H9 (cell line): ENCODE measurements at regions not wholly inside any gene's neighbourhood (a gene's known extent, or its start where the extent isn't known, plus 50 kb on each side); places are given as distances from the start of the nearest gene placed in this dataset.

ENCODE experiments used
- DNase-seq: peaks from one replicate; pipeline ENCODE4 v3.0.0-alpha.2; 2017
- H2AFZ ChIP-seq: one replicate; pipeline ENCODE4 v1.6.1; 2013; ENCODE audit warnings: mild to moderate bottlenecking, low read length, control low read depth, moderate library complexity
- H2AK5ac ChIP-seq: 2 replicates; pipeline ENCODE4 v1.6.1; 2013; ENCODE audit warnings: low read length, control low read depth, mixed read lengths; ENCODE audit not compliant: insufficient read length
- H2BK120ac ChIP-seq: one replicate; pipeline ENCODE4 v1.6.1; 2013; ENCODE audit warnings: low read depth, mild to moderate bottlenecking, low read length, control low read depth, inconsistent platforms; ENCODE audit not compliant: poor library complexity, severe bottlenecking
- H2BK12ac ChIP-seq: 2 replicates; pipeline ENCODE4 v1.6.1; 2013; ENCODE audit warnings: low read length, control low read depth, mixed read lengths, low read depth; ENCODE audit not compliant: insufficient read length
- H2BK15ac ChIP-seq: 2 replicates; pipeline ENCODE4 v1.6.1; 2013; ENCODE audit warnings: low read depth, low read length, control low read depth
- H2BK20ac ChIP-seq: one replicate; pipeline ENCODE4 v1.6.1; 2013; ENCODE audit warnings: low read depth, mild to moderate bottlenecking, low read length, control low read depth, inconsistent platforms; ENCODE audit not compliant: poor library complexity, severe bottlenecking
- H2BK5ac ChIP-seq: 2 replicates; pipeline ENCODE4 v1.6.1; 2013; ENCODE audit warnings: low read length, control low read depth, mixed read lengths; ENCODE audit not compliant: insufficient read length
- H3K14ac ChIP-seq: 2 replicates; pipeline ENCODE4 v1.6.1; 2013; ENCODE audit warnings: low read length, control low read depth; ENCODE audit not compliant: insufficient read depth
- H3K18ac ChIP-seq: 2 replicates; pipeline ENCODE4 v1.6.1; 2013; ENCODE audit warnings: low read depth, mild to moderate bottlenecking, mixed read lengths, low read length, control low read depth; ENCODE audit not compliant: insufficient read length
- H3K23ac ChIP-seq: 2 replicates; pipeline ENCODE4 v1.6.1; 2013; ENCODE audit warnings: low read length, control low read depth, mixed read lengths, low read depth; ENCODE audit not compliant: insufficient read length
- H3K23me2 ChIP-seq: 2 replicates; pipeline ENCODE4 v1.6.1; 2013; ENCODE audit warnings: low read depth, mild to moderate bottlenecking, mixed read lengths, low read length, control low read depth; ENCODE audit not compliant: insufficient read length, poor library complexity, severe bottlenecking
- H3K27ac ChIP-seq: 2 replicates; pipeline ENCODE4 v1.5.1; 2013; ENCODE audit warnings: low read length, control low read depth, mixed read lengths, low read depth; ENCODE audit not compliant: insufficient read length
- H3K27me3 ChIP-seq: 2 replicates; pipeline ENCODE4 v1.6.1; 2013; ENCODE audit warnings: low read length, control low read depth, inconsistent platforms; ENCODE audit not compliant: insufficient read depth
- H3K4ac ChIP-seq: 2 replicates; pipeline ENCODE4 v1.6.1; 2013; ENCODE audit warnings: low read depth, mild to moderate bottlenecking, control low read depth, inconsistent platforms, low read length, moderate library complexity
- H3K4me1 ChIP-seq: 2 replicates; pipeline ENCODE4 v1.6.1; 2013; ENCODE audit warnings: low read length, control low read depth, inconsistent platforms; ENCODE audit not compliant: insufficient read depth
- H3K4me2 ChIP-seq: 2 replicates; pipeline ENCODE4 v1.6.1; 2013; ENCODE audit warnings: low read length, control low read depth, mixed read lengths; ENCODE audit not compliant: insufficient read length, insufficient read depth
- H3K56ac ChIP-seq: 2 replicates; pipeline ENCODE4 v1.6.1; 2013; ENCODE audit warnings: low read depth, mild to moderate bottlenecking, mixed read lengths, low read length, control low read depth; ENCODE audit not compliant: insufficient read length
- H3K79me1 ChIP-seq: 2 replicates; pipeline ENCODE4 v1.6.1; 2013; ENCODE audit warnings: low read depth, mild to moderate bottlenecking, moderate library complexity, low read length, control low read depth, inconsistent platforms; ENCODE audit not compliant: insufficient read depth, poor library complexity, severe bottlenecking
- H3K79me2 ChIP-seq: 2 replicates; pipeline ENCODE4 v1.6.1; 2013; ENCODE audit warnings: low read length, control low read depth, inconsistent platforms; ENCODE audit not compliant: insufficient read depth
- H3K9ac ChIP-seq: 2 replicates; pipeline ENCODE4 v1.6.1; 2013; ENCODE audit warnings: low read length, control low read depth, mixed read lengths; ENCODE audit not compliant: insufficient read length; ENCODE audit errors: extremely low read depth
- H3K9me3 ChIP-seq: one replicate; pipeline ENCODE4 v1.6.1; 2013; ENCODE audit warnings: low read depth, low read length, inconsistent platforms; ENCODE audit not compliant: control insufficient read depth
- H3T11ph ChIP-seq: one replicate; pipeline ENCODE4 v1.6.1; 2013; ENCODE audit warnings: mild to moderate bottlenecking, low read length, control low read depth, inconsistent platforms
- H4K20me1 ChIP-seq: one replicate; pipeline ENCODE4 v1.6.1; 2013; ENCODE audit not compliant: control insufficient read depth, insufficient read length, insufficient read depth
- H4K5ac ChIP-seq: 2 replicates; pipeline ENCODE4 v1.6.1; 2013; ENCODE audit warnings: low read depth, mild to moderate bottlenecking, mixed read lengths, low read length, control low read depth; ENCODE audit not compliant: insufficient read length
- H4K8ac ChIP-seq: replicated peaks from 2 replicates; pipeline ENCODE4 v1.6.1; 2013; ENCODE audit warnings: low read length, control low read depth, mixed read lengths, low read depth; ENCODE audit not compliant: insufficient read length
- H4K91ac ChIP-seq: 2 replicates; pipeline ENCODE4 v1.6.1; 2013; ENCODE audit warnings: low read depth, mild to moderate bottlenecking, moderate library complexity, mixed read lengths, low read length, control low read depth; ENCODE audit not compliant: insufficient read length
- H3K27ac Mint-ChIP-seq, 3 experiments: 2 replicates in 2 of 3; 3 replicates in 1 of 3; pipeline ENCODE4 v1.8.0; 2020 to 2021; ENCODE audit warnings: mixed read lengths in 3 of 3, mild to moderate bottlenecking in 1 of 3, moderate library complexity in 1 of 3
- H3K27me3 Mint-ChIP-seq: 2 replicates; pipeline ENCODE4 v1.8.0; 2021; ENCODE audit warnings: low read depth, mild to moderate bottlenecking, moderate library complexity, mixed read lengths
- H3K36me3 Mint-ChIP-seq, 3 experiments: 2 replicates in 2 of 3; 3 replicates in 1 of 3; pipeline ENCODE4 v1.8.0; 2020 to 2021; ENCODE audit warnings: low read depth in 3 of 3, mixed read lengths in 3 of 3; ENCODE audit not compliant: insufficient read depth in 1 of 3
- H3K4me1 Mint-ChIP-seq, 2 experiments: 2 replicates each; pipeline ENCODE4 v1.8.0; 2020; ENCODE audit warnings: mixed read lengths in 2 of 2
- H3K4me3 Mint-ChIP-seq, 2 experiments: 2 replicates in 1 of 2; 3 replicates in 1 of 2; pipeline ENCODE4 v1.8.0; 2020 to 2021; ENCODE audit warnings: mild to moderate bottlenecking in 2 of 2, mixed read lengths in 2 of 2, moderate library complexity in 1 of 2
- H3K9me3 Mint-ChIP-seq, 2 experiments: 2 replicates in 1 of 2; 3 replicates in 1 of 2; pipeline ENCODE4 v1.8.0; 2020; ENCODE audit warnings: mild to moderate bottlenecking in 2 of 2, mixed read lengths in 2 of 2, moderate library complexity in 1 of 2
- WGBS: extraction: QIAGEN DNeasy Blood & Tissue Kit; methylation state at CpG from one replicate; pipeline ENCODE4 v1.1.7; 2013; ENCODE audit warnings: missing lambda C conversion rate, low lambda C conversion rate, mixed read lengths; ENCODE audit not compliant: insufficient read length; ENCODE audit errors: extremely low coverage; 5-methylcytosine and 5-hydroxymethylcytosine counted together
- TF ChIP-seq, protein P1 (sequence below): fragments of 200-600 bp; sonication (generic); conservative IDR thresholded peaks from 3 replicates; pipeline ENCODE4 v1.8.0; 2021; ENCODE audit warnings: antibody characterized with exemption, mild to moderate bottlenecking

DNA sequence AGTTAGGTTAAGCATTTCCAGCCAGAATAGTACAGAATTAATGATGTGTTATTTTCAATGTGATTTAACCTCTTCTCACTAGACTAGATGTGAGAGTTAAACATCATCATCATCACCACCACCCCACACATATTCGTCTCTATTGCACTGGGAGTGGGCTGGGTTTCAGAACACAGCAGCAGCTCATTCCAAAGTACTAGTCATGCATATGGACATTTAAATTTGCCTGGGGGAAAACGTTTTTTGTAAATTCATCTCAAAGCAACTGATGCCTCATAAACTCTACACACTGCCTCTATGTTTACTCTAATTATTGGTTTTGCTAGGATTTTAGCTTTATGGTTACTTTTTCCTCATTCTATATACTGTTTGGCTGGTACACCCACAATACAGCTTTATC, 509.1 kb downstream of the PPP4R3C start:
- Histone ChIP-seq H2BK15ac (no peak overlapping the region), H2AK5ac (no peak overlapping the region), H4K91ac (no peak overlapping the region), H4K20me1 (no peaks in the 10 kb centered on the region), H2BK120ac (no peak overlapping the region), H3K79me1 (no peaks in the 10 kb centered on the region), H3K18ac (no peak overlapping the region), H3K4me1 (no peaks in the 10 kb centered on the region), H2BK5ac (no peak overlapping the region), H3K56ac (no peak overlapping the region), H2BK12ac (no peak overlapping the region), H4K5ac (no peak overlapping the region), H3K4ac (no peak overlapping the region), H3K23me2 (no peaks in the 10 kb centered on the region), H2BK20ac (no peak overlapping the region), H3K27ac (no peak overlapping the region), H3K9ac (no peak overlapping the region), H3K4me2 (no peak overlapping the region), H4K8ac (no peak overlapping the region), H3K27me3 (no peaks in the 10 kb centered on the region), H3K14ac (no peak overlapping the region), H3K9me3 (peaks cover 7% of the 10 kb centered on the region), H2AFZ (no peak overlapping the region), H3K23ac (no peak overlapping the region), H3K79me2 (no peaks in the 10 kb centered on the region), H3T11ph (no peak overlapping the region)
- no peaks in the 10 kb centered on the region for H3K36me3 Mint-ChIP-seq
- WGBS: no CpG with 5 or more reads among the region's 2 CpGs
- H3K4me3 Mint-ChIP-seq: no peak overlapping the region
- TF ChIP-seq, protein P1, sequence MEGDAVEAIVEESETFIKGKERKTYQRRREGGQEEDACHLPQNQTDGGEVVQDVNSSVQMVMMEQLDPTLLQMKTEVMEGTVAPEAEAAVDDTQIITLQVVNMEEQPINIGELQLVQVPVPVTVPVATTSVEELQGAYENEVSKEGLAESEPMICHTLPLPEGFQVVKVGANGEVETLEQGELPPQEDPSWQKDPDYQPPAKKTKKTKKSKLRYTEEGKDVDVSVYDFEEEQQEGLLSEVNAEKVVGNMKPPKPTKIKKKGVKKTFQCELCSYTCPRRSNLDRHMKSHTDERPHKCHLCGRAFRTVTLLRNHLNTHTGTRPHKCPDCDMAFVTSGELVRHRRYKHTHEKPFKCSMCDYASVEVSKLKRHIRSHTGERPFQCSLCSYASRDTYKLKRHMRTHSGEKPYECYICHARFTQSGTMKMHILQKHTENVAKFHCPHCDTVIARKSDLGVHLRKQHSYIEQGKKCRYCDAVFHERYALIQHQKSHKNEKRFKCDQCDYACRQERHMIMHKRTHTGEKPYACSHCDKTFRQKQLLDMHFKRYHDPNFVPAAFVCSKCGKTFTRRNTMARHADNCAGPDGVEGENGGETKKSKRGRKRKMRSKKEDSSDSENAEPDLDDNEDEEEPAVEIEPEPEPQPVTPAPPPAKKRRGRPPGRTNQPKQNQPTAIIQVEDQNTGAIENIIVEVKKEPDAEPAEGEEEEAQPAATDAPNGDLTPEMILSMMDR: no peak
- peaks cover 49 to 53% of the 10 kb centered on the region in 2 experiments for H3K9me3 Mint-ChIP-seq
- no peak for DNase-seq
- no peaks in the 10 kb centered on the region for H3K27me3 Mint-ChIP-seq
- no peaks in the 10 kb centered on the region for H3K4me1 Mint-ChIP-seq
- no peak overlapping the region for H3K27ac Mint-ChIP-seq
